HepG2 (cell line): ENCODE measurements at regions not wholly inside any gene's neighbourhood (a gene's known extent, or its start where the extent isn't known, plus 50 kb on each side); places are given as distances from the start of the nearest gene placed in this dataset.
"Not testable (repeated sequence)": the region's sequence is repeated elsewhere in the genome, so short reads cannot be mapped to it uniquely, and the experiment has no call there.

Experiments used
- ATAC-seq: fragments of 200-7000 bp; cut with Tn5 transposase; 3 replicates; pipeline ENCODE4 v1.9.1; 2020; ENCODE audit warnings: mild to moderate bottlenecking, moderate library complexity
- BruUV-seq: library from RNA; stranded (reverse); fragments of 400-500 nt; replicated peaks from 2 replicates; lab custom pipeline; 2021; lab: Mats Ljungman, UMichigan
- CTCF ChIA-PET: fragments of 300-600 bp; formaldehyde crosslinking; extraction: SDS; loops from one replicate; lab custom pipeline; 2021; ENCODE audit warnings: low total read pairs, inconsistent platforms, low intra/inter-chr PET ratio; lab: Yijun Ruan, JAX
- POLR2A ChIA-PET: fragments of 350-600 bp; sonication (Branson Sonifier 250); formaldehyde crosslinking; loops from one replicate; lab custom pipeline; 2020; ENCODE audit warnings: antibody characterized with exemption, inconsistent platforms; lab: Yijun Ruan, JAX
- DNase-seq: peaks from one replicate; pipeline ENCODE4 v3.0.0-alpha.2; 2015; ENCODE audit warnings: low spot score
- FAIRE-seq: peaks from 3 replicates; lab custom pipeline; 2011; peaks lifted over from hg19 to GRCh38; lab: Jason Lieb, UNC
- H2AFZ ChIP-seq: one replicate; pipeline ENCODE4 v1.6.1; 2011; ENCODE audit warnings: low read length, inconsistent platforms
- H3K27ac ChIP-seq: fragments of 300-600 bp; 3 replicates; pipeline ENCODE4 v1.8.0; 2011; ENCODE audit warnings: mixed run types, mild to moderate bottlenecking, mixed read lengths, low read length, inconsistent platforms; ENCODE audit not compliant: insufficient read depth; ENCODE audit errors: extremely low read length
- H3K27me3 ChIP-seq, 2 experiments: fragments of 200-600 bp in 1 of 2; 2 replicates in 1 of 2; 3 replicates in 1 of 2; pipeline versions ENCODE4 v1.6.0 to v1.8.0; 2011; ENCODE audit warnings: low read length in 2 of 2, mild to moderate bottlenecking in 2 of 2, moderate library complexity in 2 of 2, inconsistent platforms in 1 of 2; ENCODE audit not compliant: insufficient read depth in 2 of 2, control insufficient read depth in 1 of 2
- H3K36me3 ChIP-seq, 2 experiments: fragments of 200-600 bp in 1 of 2; replicated peaks in 1 of 2; 2 replicates in 1 of 2; 3 replicates in 1 of 2; pipeline versions ENCODE4 v1.5.1 to v1.8.0; 2011; ENCODE audit warnings: low read length in 2 of 2, inconsistent platforms in 1 of 2; ENCODE audit not compliant: insufficient read depth in 2 of 2, control insufficient read depth in 1 of 2
- H3K4me1 ChIP-seq: 2 replicates; pipeline ENCODE4 v1.5.1; 2012; ENCODE audit warnings: low read length, inconsistent platforms; ENCODE audit not compliant: insufficient read depth
- H3K4me2 ChIP-seq: 2 replicates; pipeline ENCODE4 v1.6.0; 2011; ENCODE audit warnings: low read depth, low read length, inconsistent platforms
- H3K4me3 ChIP-seq, 3 experiments: fragments of 200-600 bp in 1 of 3; sonication (generic), shearing (Covaris generic) in 1 of 3; replicated peaks in 1 of 3; 2 replicates each; pipeline ENCODE4 v1.5.1; 2011 to 2016; ENCODE audit warnings: low read length in 3 of 3, inconsistent platforms in 2 of 3, low read depth in 2 of 3, mild to moderate bottlenecking in 2 of 3, control low read depth in 1 of 3, mixed read lengths in 1 of 3; ENCODE audit not compliant: insufficient read depth in 1 of 3
- H3K79me2 ChIP-seq: one replicate; pipeline ENCODE4 v1.6.1; 2011; ENCODE audit warnings: low read length, inconsistent platforms; ENCODE audit not compliant: insufficient read depth
- H3K9ac ChIP-seq: 2 replicates; pipeline ENCODE4 v1.6.0; 2011; ENCODE audit warnings: mild to moderate bottlenecking, low read depth, low read length, inconsistent platforms; ENCODE audit not compliant: insufficient read depth
- H3K9me3 ChIP-seq: 2 replicates; pipeline ENCODE4 v1.5.1; 2012; ENCODE audit warnings: mild to moderate bottlenecking, low read length
- H4K20me1 ChIP-seq: 2 replicates; pipeline ENCODE4 v1.6.0; 2011; ENCODE audit warnings: inconsistent platforms, mild to moderate bottlenecking, low read length, moderate library complexity; ENCODE audit not compliant: insufficient read depth
- HBP1 ChIP-seq: IDR thresholded peaks from 2 replicates; pipeline ENCODE4 v1.6.1; 2016; ENCODE audit warnings: low read depth, control low read depth
- PHF5A ChIP-seq: IDR thresholded peaks from one replicate; pipeline ENCODE4 v1.6.1; 2018; ENCODE audit warnings: low read depth, missing genetic modification reagents; ENCODE audit not compliant: unreplicated experiment
- ZBTB40 ChIP-seq, 2 experiments: fragments of 450-650 bp in 1 of 2; sonication (generic) in 1 of 2; formaldehyde crosslinking in 1 of 2; IDR thresholded peaks; 2 replicates each; pipeline versions ENCODE4 v1.6.1 to v1.8.0; 2016 to 2022; ENCODE audit warnings: antibody characterized with exemption in 1 of 2, mild to moderate bottlenecking in 1 of 2, missing genetic modification reagents in 1 of 2
- ZFP41 ChIP-seq: sonication (generic); formaldehyde crosslinking; IDR thresholded peaks from 2 replicates; pipeline ENCODE4 v1.4.0; 2020; ENCODE audit warnings: mild to moderate bottlenecking, missing genetic modification reagents, borderline replicate concordance
- WGBS: methylation state at CpG from one replicate; pipeline ENCODE4 v1.1.6; 2017; ENCODE audit warnings: low lambda C conversion rate; 5-methylcytosine and 5-hydroxymethylcytosine counted together
- in situ Hi-C: cut with HindIII; loops from 2 replicates; pipeline ENCODE4 v1.10.0; 2017; ENCODE audit warnings: low pct_unique_long_range_greater_than_20kb; ENCODE audit not compliant: extremely low pct_ligation_motif_present
- intact Hi-C: fragments of 100-400 bp; cut with micrococcal nuclease; formaldehyde crosslinking; loops from one replicate; pipeline ENCODE4 v1.10.0; 2022; ENCODE audit not compliant: unreplicated experiment

- intact Hi-C loops, result no loop called here
- H3K4me2 ChIP-seq, result no peak overlapping the region
- no peak for DNase-seq
- no peaks in the 10 kb centered on the region for H3K27me3 ChIP-seq
- H3K4me3 ChIP-seq, result no peak overlapping the region
- no peaks in the 10 kb centered on the region for H3K79me2 ChIP-seq
- no peak overlapping the region for H2AFZ ChIP-seq
- WGBS, result 78% methylated on average over 5 of the region's 5 CpGs
- no peak for ATAC-seq
- H3K36me3 ChIP-seq, result no peaks in the 10 kb centered on the region
- in situ Hi-C loops, result no loop called here
- H3K9me3 ChIP-seq, result no peaks in the 10 kb centered on the region
- POLR2A ChIA-PET, result no interaction called here
- no peak for FAIRE-seq
- H4K20me1 ChIP-seq, result no peaks in the 10 kb centered on the region
- CTCF ChIA-PET, result no interaction called here
- H3K4me1 ChIP-seq, result peaks cover 19% of the 10 kb centered on the region
- H3K27ac ChIP-seq, result no peak overlapping the region
- no peak for TF ChIP-seq HBP1 (CRISPR knock-in tag)
- TF ChIP-seq ZFP41, result no peak
- TF ChIP-seq PHF5A (CRISPR knock-in tag), result no peak
- TF ChIP-seq, all 625 proteins: peak for 0
- no peak overlapping the region for H3K9ac ChIP-seq
- BruUV-seq, result no TSS peak
These were observed 128.9 kb upstream of the ZNF217 start for GRCh38 chr20:53722515-53723036.

- H3K79me2 ChIP-seq; CTCF ChIA-PET; ATAC-seq; intact Hi-C loops; H3K27ac ChIP-seq; H3K4me3 ChIP-seq; in situ Hi-C loops; H3K27me3 ChIP-seq; FAIRE-seq; H3K9ac ChIP-seq; H3K4me2 ChIP-seq; DNase-seq; H3K36me3 ChIP-seq; H4K20me1 ChIP-seq; POLR2A ChIA-PET; H3K9me3 ChIP-seq; H2AFZ ChIP-seq; BruUV-seq; TF ChIP-seq ZBTB40 (IDR thresholded peaks at IDR 0.05): not testable (repeated sequence)
- peaks cover 19% of the 10 kb centered on the region for H3K4me1 ChIP-seq
- 94% methylated on average over 6 of the region's 6 CpGs for WGBS
- TF ChIP-seq ZBTB40 (CRISPR knock-in tag; IDR thresholded peaks at IDR 0.05), result peak; percentile 94
These were observed 127.9 kb upstream of the ZNF217 start for GRCh38 chr20:53721445-53721963.
